Stimulated activated CD4-positive, alpha-beta T cell treated with anti-CD3 and anti-CD28 coated beads, Interleukin-12 subunit alpha, Interleukin-12 subunit beta, amount 100 ng/mL, for 24 hours (primary cell): ENCODE measurements at regions not wholly inside any gene's neighbourhood (a gene's known extent, or its start where the extent isn't known, plus 50 kb on each side); places are given as distances from the start of the nearest gene placed in this dataset.

Experiments used
- DNase-seq, 2 experiments: peaks; one replicate each; pipeline ENCODE4 v3.0.0-alpha.2; 2020; ENCODE audit warnings: low read depth in 2 of 2

DNA sequence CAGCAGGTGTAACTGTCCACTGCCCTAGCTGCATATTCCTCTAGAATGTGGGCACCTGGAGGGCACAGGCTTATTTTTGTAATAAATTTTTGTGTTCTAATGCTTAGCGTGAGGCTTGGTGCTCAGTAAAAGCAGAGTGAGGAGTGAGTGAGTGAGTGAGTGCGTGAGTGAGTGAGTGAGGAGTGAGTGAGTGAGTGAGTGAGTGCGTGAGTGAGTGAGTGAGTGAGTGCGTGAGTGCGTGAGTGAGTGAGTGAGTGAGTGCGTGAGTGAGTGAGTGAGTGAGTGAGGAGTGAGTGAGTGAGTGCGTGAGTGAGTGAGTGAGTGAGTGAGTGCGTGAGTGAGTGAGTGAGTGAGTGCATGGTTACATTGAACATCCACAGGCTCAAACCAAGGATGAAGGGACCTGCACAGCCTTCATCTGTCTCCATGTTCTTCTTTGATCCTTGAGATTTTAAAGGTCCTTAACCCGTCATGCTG is 371.5 kb downstream of the MED10 start:
- no peak for DNase-seq

DNA sequence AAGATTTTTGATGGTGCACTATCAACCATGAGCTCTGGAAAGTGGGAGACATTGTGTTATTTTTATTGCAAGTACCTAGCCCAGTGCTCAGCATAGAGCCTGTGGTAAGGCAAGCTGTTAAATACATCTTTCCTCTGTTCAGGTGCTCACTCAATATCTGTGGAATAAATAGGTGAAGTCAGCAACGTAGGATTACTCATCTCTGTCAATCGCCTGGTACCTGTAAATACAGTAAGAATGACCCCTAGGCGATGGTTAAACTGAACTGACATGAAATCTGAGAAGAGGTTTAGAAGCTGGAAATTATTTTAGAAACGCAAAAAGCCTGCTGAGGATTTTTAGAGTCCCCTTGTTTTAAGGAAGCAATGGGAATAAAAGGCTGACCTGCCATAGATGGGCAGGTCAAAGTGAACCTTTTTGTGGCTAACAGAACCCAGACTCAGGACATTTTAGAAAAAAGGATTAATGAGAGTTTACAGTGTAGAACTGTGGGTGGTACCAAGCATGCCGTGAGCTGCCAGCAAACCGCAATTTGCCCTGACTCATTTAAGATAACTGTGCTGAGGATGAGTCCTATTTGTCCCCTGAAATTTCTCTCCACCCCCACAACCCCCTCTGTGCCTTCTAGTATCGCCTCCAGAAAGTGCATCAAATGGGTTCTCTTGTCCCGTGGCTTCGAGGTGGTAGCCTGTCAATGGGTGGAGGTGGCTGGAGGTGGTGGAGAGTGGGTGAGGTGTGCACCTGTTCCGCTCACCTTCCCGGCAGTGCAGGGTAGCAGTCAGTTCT is 375.1 kb downstream of the MED10 start:
- no peak for DNase-seq

DNA sequence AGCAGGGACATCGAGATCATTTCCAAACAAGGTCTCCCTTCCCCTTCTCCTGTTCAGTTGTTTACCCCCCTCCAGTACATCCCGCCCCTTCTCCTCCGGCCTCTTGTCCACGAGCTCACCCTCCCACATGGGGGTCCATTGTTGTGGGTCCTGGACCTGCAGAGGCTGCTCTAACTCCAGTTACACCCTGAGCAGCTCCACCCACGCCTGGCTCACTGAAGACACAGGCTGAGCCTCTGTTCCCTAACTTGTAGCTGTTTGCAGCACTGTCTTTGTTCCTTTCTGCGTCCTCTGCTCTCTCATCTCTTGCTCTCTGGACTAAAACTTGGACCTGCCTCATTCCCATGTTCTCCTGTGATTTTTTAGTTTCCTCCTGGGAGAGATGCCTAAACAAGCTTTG is 377.5 kb downstream of the MED10 start:
- no peak for DNase-seq

DNA sequence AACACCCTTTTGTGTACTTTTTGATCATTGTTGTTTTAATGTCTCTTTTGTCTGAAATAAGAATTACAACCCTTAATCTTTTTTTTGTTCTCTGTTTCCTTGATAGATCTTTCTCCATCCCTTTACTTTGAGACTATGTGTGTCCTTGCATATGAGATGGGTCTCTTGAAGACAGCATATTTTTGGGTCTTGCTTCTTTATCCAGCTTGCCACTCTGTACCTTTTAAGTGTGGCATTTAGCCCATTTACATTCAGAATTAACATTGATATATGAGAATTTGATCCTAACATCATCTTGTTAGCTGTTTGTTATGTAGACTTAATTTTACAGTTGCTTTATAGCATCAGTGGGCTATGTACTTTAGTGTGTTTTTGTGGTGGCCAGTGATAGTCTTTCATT is 382.5 kb downstream of the MED10 start:
- DNase-seq, result no peak

DNA sequence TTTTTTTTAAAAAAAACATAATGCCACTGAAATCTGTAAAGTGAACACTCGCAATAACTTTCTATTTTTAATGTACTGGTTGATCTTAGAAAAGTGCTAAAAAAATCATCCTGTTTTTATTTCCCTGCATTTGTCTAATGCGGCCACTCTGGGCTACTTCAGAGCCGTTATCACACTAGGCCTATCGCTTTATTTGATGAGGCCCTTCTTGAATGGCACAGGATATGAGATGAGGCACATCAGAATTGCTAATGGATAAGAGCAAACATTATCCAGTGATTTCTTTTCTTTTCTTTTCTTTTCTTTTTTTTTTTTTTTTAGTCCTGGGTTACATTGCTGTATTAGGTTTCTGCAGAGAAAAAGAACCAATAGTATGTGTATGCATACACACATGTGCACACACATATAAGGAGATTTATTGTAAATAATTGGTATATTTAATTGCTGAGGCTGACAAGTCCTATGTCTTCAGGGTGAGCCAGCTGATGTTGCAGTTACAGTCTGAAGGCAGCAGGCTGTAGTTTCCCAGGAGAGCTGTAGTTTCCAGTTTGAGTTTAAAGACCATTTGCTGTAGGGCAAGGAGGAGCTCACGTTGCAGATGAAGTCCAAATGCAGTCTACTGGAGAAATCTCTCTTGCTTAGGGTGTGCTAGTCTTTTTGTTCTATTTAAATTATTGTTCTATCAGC is 391.7 kb downstream of the MED10 start:
- DNase-seq, result no peak

DNA sequence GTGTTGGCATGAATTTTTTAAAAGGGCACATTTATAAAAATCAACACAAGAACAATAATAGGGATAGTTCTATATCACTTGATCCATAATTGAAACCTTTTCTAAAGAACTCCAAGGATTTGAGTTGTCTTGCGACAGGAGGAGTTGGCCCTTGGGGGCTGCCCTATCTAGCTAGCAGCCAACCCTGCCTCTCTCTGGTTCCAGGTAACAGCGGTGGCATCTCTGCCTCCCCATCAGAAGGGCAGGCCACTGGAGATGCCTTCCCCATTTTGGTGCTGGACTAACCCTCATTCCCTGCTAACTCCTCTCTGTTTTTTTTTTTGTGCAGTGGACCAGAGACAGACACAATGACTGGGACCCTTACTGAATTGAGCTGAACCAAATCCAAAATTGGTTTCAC is 393.0 kb downstream of the MED10 start:
- no peak for DNase-seq

DNA sequence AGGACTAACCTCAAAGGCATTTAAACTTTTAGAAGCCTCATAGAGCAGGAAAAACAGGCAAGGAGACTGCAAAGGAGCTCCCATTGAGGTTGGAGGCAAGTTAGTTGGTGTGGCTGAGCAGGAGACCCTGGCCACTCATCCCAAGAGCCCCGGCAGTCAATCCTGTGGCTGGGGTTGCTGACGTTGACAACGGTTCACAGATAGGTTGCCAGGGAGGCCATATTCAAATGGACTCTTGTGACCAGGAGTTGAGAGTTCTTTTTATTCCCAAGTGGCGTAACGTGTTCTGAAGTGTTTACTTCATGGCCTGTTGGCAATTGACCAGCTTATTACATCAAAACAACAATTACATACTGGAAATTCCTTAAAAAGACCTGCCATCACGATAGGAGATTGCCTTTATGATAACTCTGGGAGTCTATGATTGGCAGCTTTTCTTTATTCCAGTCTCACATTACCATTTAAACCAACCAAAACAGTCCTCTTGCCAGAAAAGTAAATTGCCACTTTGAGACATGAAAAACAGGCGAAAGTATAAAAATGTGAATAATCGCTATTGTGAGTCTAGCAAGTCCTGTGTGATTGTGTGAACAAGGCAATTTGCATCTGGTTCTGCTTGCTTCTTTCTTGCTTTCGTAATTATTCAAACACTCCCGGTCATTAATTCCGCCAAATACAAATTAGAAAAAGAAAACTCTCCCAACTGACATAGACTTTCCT is 394.9 kb downstream of the MED10 start:
- no peak for DNase-seq

DNA sequence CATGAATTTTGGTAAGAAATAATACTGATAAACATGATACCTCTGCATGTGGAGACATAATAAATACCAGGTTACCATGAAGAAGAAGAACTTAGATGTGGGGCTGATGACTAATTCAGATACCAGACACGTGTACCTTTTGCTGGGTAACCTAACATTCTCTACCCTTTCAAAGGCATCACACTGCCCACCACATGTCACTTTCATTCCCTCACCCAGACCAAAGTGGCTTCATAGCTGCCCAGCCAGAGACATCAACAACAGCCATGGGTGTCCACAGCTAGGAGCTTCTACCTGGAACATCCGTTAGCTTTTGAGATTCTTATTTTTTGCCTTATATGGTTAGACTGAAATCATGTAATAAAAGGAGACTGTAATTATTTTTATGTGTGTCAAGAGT is 396.8 kb downstream of the MED10 start:
- DNase-seq, result no peak

DNA sequence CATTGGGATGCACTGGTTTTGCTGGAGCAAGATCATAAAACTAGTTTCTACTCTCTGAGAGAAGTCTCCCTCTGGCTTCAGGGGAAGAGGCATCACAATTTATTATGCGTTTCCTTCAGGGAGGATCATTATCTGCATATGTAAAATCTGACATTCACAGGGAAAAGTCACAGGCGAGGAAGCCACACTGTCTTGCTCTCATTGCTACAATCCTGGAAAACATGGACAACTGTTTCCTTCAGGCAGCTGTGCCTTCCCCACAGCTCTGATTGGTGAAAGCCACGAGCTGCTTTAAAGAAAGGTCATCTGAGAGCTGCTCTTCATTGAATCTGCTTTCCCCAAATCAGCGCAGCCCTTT is 397.8 kb downstream of the MED10 start:
- DNase-seq, result no peak

DNA sequence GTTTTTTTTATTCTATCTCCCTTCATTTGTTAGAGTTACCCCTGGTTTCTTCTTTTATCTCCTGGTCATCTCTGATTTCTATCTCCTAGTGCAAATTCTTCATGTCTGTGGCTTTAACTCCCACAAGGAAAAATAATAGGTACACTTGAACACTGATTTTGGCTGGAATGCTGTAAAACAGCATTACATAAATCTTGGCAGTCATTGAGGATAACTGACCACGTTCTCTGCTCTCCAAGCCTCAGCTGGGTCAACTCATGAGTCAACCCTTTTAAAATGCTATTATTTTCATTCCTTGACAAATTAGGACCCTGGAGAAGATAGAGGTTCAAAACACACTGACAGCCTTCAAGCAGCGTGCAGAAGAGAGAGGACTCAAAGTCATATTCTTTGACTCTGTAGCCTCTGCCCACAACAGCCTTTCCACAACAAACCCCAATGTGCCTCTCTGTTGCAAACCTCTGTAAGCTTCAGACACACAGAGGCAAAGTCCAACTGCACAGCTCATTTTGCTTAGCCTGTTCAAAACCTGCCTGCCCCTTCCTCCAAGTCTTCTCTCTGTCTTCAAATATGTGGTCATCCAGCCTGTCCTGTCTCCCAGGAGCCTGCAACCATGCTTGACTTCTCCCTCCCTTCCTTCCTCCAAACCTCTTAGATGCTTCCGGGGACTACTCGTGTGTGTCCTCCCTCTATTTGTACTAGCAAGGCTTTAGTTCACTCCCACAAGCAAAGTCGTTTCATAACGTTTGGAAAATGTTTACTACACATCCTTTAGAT is 398.4 kb downstream of the MED10 start:
- DNase-seq, result no peak

DNA sequence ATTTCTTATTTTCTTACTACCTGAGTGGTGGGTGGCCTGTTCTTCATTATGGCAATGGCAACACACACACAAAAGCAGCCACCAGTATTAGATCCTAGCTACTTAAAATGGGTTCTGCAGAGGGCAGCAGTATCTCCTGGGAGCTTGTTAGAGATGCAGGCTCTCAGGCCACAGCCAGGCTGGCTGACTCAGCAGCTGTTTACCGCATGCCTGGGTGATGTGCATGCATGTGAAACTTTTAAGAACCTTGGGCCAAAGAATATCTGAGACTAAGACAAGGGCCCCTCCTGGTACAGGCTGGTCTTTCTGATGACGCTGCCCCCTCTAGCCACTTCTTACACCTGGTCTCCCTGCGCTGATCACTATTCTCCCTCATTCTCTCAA is 399.0 kb downstream of the MED10 start:
- DNase-seq, result no peak

DNA sequence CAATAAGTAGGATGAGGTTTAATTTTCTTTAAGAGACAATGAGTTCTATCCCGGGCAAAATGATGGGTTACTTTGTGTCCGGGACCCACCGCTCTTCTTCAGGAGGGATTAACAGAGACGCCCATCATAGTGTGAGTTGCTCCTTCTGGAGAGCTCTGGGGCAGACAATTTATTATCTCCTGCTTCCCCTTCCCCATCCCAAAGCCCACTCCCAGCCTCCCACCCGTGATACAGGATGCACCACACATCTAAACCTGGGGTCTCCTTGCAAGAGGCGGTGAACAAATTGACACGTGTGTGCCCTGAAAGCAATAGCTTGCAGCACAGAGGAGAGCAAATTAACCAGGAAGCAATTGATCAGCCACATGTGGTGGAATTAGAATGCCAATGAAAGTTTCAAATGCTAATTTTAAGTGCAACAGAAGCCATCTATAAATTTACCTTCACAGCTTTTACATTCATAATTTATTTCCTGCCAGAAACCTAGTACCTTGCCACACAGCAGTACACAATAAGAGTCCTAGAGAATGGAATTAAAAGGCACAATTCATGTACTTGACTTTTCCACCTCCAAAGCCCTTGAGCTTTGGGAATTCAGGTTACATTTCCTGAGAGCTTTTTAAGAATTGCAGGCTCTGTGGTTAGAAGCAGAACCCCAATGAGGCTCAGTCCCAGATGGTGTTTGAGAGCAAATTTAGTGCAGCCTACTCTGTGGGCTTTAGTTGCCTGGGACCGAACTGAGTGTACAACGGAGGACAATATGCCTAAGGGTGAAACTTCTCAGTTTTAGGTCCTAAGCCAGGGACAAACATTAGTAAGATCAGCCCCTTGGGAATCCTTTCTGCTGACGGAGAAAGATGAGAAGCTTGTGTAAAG is 399.6 kb downstream of the MED10 start:
- DNase-seq, result no peak

DNA sequence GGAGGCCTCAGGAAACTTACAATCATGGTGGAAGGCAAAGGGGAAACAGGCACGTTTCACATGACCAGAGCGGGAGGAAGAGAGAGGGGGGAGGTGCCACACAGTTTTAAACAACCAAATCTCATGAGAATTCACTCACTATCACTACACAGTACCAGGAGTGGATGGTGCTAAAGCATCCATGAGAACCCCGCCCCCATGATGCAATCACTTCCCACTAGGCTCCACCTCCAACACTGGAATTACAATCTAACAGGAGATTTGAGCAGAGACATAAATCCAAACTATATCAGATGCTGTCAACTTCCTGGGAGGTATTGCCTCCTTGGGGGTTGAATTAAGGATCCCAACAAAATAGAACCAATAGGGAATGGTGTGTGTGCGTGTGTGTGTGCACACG is 407.1 kb downstream of the MED10 start:
- no peak for DNase-seq

DNA sequence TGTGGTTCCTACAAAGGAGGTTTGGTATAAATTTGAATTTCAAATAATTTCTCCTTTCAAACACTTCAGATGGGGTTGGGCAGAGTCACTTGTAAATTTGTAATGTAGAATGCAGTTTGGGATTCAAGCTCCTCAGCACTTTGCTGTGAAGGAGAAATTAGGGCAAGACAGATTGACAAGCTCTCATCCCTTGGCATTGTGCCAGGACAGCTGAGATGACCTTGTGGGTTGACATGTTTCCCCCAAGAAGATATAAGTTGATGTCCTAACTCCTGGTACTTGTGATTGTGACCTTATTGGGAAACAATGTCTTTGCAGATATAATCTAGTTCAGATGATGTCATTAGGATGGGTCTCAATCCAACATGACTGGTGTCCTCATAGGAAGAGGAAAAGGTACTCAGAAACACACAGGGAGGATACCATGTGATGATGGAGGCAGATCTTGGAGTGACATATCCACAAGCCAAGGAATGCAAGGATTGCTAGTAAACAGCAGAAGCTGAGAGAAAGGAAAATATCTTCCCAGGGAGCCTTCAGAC is 408.3 kb downstream of the MED10 start:
- DNase-seq, result no peak

DNA sequence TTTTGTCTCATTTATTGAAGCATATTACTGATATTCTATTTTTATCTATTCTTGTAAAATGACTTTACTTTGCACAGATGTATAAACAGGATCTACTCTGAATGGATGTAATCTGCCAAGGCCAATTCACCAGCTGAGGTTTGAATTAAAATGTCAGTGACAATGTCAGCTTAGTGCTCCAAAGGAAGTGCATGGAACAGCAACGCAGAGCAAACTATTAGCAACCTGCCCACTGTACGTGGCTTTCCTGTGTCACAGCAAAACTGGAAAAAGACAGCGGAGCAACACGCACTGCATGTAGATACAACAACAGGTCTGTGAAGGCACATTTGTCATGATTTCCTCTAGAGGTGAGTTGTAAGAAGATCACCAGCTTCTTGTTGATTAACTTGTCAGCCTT is 409.4 kb downstream of the MED10 start:
- no peak for DNase-seq

DNA sequence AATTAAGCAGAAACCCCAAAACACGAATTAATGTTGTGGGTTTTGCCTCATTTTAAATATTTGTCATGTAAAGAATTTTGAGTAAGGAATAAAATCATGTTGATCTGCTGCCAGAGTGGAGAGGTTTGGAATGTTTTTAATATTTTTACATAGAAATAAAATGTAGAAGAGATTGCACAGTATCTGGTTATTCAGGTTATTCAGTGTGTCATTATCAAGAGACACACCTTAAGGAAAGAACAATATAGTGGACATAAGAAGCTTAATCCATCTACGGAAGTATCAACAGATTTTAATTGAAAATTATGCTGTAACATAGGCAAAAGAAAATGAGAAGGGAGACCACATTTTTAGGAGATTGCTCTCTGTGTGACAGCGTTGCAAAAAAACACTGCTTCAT is 410.4 kb downstream of the MED10 start:
- no peak for DNase-seq

DNA sequence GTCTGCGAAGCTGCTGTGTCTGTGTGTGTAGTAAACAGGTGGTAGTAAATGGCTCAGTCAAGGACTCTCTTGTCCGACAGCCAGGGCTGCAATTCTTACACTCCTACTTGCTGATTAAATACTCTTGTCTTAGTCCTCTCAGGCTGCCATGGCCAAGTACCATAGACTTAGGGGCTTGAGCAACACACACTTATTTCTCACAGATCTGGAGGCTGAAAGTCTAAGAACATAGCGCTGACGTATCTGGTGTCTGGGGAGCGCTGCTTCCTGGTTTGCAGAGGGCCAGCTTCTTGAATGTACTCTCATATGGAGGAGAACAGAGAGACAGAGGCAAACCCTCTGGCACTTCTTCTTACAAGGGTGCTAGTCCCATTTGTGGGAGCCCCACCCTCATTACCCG is 411.0 kb downstream of the MED10 start:
- DNase-seq, result no peak

DNA sequence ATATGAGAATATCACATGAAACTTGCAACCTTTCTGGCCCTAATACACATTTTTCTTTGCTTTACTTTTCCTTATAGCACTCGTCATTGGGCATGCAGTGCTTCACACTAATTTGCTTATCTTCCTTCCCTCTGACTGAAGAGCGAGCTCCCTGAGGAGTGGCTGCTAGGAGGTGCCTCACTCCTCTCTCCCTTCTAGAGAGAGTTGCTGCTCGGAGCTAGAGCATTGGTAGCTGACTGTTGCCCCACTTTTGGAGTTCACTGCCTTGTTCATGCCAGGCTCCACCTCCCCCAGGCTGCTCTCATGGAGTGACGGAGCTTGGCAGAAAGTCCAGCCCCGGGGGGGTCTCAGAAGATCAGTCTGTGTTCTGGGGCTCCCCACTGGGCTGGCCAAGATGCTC is 413.2 kb downstream of the MED10 start:
- DNase-seq, result no peak

DNA sequence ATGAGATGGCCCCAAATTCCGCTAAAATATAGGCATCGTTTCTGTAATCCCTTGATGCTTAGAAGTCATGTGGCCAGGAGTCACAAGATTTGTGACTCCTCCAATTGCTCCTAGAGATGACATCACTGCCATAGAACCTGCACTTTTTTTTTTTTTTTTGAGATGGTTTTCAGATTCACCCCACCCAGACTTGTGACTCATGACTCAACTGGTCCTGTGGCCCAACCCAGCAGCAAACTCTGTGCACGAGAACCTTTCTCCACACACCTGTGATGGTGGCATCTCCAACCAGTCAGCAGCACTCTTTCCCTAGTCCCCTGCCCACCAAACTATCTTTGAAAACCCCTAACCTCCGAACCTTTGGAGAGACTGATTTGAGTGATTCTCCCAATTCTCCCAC is 414.0 kb downstream of the MED10 start:
- no peak for DNase-seq

DNA sequence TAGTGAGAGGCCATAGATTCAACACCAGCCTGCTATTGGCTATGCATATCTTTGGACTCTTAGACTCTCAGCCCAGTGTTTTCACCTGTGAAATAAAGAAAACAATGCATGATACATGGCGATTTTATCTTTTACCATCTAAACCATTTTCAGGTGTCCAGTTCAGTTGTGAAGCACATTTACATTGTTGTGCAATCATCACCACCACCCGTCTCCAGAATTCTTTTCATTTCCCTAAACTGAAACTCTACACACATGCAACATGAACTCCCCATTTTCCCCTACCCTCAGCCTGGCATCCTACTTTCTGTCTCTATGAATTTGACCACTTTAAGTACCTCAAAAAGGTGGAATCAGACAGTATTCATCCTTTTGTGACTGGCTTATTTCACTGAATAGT is 420.6 kb downstream of the MED10 start:
- DNase-seq, result no peak

DNA sequence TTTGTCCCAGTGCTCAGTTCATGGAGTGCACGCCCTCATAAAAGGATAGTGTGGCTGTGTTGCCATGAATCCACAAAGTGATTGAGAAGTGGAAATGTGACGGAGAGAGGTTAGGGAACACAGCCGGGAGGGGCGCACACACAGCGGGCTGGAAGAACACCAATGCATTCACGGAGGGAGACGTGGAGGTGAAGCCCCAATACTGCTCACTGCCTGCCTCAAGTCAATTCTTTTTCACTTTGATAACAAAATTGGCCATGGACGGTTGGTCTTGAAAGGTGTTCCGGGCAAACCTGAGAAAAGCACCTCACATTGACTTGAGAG is 424.1 kb downstream of the MED10 start:
- no peak for DNase-seq
